GM18511 (cell line): ENCODE measurements at regions not wholly inside any gene's neighbourhood (a gene's known extent, or its start where the extent isn't known, plus 50 kb on each side); places are given as distances from the start of the nearest gene placed in this dataset.

Experiments
- ATAC-seq: cut with Tn5 transposase; IDR thresholded peaks from one replicate; pipeline ENCODE4 v1.9.1; 2021; ENCODE audit warnings: mild to moderate bottlenecking, moderate library complexity; ENCODE audit not compliant: unreplicated experiment

DNA sequence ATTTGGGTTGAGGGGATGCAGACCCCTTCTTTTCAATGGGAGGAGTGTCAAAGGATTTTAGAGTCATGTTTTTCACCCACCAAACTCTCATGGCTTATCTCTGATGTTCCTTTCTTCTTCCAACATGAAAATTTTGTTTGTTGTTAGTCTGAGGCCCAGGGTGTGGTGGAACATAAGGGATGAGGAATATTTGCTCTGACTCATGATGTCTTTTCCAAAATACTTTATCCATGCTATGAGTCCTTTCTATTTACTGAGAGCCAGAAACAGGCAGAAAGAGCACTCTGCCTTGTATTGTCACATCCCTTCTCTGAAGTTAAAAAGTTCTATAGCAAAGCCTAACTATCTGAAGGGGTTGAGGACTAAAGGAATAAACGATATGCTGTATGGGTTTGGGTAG, 61.6 kb upstream of the GYPA start:
- ATAC-seq, result no peak

DNA sequence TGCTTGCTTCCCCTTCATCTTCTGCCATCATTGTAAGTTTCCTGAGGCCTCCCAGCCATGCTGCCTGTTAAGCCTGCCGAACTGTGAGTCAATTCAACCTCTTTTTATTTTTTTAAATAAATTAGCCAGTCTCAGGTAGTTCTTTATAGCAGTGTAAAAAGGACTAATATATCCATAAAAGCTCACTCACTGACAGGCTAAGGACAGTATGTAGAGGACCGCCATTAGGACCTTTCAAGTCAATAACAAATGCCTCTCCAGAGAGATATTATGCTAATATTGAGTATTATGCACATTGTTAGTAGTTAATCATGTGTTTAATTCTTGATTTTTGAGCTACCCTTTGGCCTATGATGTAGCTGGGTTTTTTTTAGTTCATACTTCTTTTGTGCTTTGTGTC, 62.6 kb upstream of the GYPA start:
- ATAC-seq, result no peak

DNA sequence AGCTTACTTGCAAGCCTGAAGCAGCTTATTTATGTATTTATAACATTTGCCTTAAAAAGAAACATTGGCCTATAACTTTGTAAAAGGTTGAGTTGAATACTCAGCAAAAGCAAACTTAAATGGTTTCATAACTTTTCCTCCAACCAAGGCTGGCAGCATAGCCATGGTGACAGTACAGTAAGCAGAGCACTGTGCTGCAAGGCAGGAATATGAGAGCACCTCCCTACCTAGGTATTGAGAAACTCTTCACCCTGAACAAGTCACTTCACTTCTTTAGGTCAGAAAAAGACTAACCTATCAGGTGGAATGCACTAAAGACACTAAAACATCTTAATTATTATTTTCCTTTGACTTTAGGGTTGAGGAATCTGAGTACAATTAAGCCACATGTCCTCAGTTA, 63.9 kb upstream of the GYPA start:
- ATAC-seq, result no peak

DNA sequence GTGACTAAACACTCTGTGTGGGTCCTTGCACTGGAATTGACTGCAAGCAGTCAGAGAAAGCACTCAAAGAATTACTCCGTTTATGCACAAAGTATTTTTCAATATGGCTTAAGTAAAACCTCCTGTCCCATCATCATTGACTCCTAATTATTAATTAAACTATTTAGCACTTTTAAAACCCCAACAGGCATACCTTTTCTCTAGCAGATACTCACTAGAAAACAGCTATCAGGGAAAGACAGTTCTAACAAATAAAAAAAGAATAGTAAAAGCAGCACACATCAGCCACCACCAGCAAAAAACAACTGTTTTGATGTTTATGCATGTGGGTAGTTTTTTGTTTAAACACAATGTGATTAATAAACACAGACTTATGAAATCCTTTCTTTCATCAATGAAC, 66.2 kb upstream of the GYPA start:
- ATAC-seq, result no peak

DNA sequence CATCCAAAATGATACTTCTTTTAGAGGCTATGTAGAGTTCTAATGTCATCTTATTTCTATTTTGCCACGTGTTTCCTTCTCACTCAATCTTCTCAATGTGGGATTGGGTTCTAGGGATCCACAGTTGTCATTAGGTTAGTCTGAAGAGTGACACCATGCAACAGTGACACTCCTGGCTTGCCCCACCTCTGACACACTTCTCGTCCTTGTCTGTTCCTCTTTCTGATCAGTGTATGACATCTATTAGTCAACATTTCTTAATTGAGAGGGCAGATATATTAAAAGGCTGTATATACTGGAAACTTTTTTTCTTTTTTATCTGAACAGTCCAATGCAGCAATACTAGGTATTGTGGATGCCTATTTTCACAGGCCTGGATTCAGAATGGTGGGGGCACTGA, 67.6 kb upstream of the GYPA start:
- no peak for ATAC-seq

DNA sequence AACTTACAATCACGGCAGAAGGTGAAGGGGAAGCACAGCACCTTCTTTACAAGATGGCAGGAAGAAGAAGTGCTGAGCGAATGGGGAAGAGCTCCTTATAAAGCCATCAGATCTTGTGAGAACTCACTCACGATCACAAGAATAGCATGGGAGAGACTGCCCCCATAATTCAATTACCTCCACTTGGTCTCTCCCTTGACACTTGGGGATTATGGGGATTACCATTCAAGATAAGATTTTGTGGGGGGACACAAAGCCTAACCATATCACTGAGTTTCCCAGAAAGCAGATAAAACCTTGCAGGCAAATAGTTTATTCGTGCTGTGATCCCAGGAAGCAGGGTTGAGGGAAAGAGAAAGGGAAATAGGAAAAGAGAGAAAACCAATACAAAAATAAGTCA, 69.0 kb upstream of the GYPA start:
- no peak for ATAC-seq

DNA sequence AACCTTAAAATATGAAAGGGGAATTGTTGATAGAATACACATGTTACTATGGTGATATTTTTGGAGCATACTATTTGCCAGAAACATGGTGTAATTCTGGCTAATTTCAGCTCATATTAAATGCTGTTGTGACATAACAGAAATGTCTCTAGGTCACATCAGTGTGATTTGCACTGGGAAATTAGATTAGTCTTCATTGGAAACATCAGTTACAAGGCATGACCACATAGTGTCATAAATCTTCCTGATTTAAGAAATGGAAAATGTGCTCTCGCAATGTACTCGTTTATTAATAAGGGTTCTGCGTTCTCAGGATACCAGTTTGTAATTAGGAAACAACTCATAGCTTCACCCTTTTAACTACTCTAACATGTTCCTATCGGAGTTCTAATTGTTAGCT, 72.9 kb upstream of the GYPA start:
- ATAC-seq, result no peak

DNA sequence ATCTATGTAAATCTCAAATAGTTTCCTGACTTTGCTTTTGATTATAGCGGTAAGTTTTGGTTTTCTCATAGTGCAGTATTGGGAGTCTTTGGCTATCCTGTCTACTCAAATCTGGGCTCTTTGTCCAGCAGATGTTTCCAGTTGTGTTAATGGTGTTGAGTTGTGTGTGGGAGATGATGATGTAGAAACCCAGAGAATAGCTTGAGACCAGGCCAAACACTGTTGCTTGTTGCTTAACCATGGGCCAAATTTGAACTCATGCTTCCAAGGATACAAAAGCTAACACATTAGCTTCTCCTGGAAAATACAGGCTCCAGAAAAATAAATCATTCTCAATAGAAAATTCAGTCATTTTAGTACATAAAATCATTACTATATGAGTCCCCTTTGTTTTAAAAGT, 82.6 kb upstream of the GYPA start:
- no peak for ATAC-seq

DNA sequence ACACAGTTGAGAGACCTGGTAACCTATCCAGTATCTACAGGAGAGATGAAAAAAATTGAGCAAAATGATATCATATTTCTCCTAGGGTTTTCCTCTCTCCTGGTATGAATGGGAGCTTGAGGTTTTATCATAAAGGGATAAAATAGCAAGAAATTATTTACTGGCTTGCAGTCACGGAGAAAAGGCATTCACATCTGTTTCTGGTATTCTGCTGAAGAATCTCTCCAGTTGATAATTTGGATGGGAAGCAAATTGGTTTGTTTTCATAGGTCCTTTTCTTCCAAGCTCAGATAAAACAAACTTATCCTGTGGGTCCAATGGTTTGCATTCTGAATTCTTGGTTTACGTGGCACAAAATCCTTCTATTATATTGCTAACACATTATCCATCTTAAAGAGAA, 83.1 kb upstream of the GYPA start:
- no peak for ATAC-seq

DNA sequence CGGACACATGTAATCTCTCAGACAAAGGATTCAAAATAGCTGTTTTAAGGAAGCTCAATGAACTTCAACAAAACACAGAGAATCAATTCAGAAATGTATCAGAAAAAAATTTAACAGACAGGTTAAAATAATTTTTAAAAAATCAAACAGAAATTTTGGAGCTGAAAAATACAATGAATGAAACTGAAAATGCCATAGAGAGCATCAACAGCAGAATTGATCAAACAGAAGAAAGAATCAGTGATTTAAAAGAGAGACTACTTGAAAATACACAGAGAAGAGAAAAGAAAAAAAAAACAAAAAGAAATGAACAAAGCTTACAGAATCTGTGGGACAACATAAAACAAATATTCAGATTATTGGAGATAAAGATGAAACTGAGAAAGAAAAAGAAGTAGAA, 118.8 kb upstream of the GYPA start:
- no peak for ATAC-seq

DNA sequence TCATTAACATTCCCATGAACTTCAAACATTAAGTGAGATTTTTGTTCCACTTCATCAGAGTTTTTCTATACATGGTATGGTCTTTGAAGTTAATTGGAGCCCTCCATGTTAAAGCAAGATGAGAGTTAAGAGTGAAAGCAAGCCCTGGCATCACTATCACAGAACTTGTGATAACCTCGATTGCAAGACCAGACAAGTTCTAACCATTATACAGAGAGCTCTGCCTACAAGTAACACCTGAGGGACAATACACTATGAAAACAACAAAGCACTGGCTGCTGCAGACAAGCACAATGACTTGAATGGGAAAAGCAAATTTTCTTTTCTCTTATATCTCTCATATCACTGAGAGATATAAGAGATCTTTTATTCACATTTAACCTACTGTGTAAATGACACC, 126.6 kb upstream of the GYPA start:
- ATAC-seq, result no peak

DNA sequence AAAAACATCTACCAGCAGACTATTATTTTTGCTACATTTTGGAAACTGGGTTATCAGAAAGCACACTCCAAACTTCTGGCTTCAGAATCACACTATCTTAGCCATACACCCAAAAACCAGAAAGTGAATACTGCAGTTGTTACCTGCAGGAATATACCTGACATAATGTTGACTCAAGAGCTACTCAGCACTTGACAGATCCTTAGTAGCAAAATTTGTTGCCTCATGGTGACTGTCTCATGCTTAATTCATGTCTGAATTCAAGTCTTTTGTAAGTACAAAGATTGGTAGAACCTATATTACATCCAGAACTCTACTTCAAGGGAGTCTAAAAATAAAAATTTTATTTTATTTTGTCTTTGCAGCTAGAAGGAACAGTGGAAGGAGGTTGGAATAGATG, 140.2 kb upstream of the GYPA start:
- ATAC-seq, result no peak

DNA sequence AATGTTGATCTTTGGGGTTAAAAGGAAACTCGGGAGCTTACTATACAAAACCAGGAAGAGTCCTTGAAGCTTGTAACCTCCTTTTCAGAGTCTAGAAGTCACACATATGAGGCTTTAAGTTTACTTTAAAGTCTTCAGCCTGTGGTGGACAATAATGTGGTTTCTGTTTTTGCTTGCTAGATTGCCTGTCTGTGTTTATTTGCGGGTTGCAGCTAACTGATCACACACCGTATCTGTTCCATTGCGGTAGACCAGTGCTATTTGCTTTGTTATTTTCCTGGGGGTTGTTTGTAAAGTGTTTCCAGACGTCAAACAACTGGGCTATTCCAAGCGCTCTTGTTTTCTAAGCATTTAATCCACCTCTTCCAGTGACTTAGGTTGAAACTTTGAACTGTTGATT, 143.0 kb upstream of the GYPA start:
- no peak for ATAC-seq

DNA sequence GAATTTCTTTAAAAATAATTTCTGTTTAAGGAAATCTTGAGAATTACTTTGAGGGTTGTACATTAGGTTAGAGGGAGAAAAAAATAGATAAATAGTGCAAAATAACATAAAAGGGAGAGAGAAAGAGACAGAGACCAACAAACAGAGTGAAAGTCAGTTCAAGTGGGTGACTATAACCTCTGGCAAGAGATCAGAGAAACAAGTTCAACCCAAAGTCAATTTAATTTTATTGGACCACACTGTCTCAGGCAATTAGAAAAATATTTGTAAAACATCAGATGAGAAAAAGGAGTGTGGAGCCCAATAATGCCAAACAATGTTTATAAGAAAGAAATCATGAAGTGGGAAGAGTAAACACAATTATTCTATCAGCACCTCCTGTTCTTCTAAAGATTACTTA, 143.5 kb upstream of the GYPA start:
- ATAC-seq, result no peak

DNA sequence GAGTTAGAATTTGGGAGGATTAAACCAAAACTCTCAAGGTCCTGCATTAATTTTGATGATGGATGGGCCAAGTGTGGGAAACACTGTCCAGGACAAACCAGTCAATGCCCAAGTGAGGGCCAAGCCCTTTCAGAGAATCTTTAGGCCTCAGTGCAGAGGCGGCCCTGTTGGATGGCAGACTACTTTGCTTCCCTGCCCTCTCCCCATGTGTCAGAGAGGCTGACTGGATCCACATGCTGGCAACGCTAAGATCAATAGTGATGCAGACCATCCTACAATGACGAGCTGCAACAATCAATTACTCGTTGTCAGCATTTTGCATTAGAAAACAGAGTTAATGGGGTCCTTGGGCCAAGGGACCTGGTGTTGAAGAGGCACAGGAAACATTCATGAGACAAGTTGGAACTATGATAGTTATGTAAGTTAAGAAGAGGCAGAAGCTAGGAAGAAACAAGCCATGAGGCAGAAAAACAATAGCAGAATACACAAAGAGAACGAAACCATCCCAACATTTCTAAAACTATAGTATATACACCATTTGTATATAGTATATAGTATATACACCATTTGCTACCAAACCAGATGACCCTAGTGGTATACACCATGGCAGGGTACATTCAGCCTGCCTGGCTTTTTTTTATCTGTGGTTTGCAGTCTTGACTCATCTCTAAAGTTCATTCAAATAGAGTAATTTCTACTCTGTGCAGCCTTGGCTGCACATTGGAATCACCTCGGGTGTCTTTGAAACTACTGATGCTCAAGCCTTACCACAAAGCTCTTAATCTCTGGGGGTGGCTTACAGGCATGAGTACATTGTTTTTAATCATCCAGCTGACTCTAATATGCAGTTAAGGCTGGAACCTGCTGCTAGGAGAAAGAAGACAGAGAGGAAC, 147.7 kb upstream of the GYPA start:
- peak; percentile 86 for ATAC-seq

DNA sequence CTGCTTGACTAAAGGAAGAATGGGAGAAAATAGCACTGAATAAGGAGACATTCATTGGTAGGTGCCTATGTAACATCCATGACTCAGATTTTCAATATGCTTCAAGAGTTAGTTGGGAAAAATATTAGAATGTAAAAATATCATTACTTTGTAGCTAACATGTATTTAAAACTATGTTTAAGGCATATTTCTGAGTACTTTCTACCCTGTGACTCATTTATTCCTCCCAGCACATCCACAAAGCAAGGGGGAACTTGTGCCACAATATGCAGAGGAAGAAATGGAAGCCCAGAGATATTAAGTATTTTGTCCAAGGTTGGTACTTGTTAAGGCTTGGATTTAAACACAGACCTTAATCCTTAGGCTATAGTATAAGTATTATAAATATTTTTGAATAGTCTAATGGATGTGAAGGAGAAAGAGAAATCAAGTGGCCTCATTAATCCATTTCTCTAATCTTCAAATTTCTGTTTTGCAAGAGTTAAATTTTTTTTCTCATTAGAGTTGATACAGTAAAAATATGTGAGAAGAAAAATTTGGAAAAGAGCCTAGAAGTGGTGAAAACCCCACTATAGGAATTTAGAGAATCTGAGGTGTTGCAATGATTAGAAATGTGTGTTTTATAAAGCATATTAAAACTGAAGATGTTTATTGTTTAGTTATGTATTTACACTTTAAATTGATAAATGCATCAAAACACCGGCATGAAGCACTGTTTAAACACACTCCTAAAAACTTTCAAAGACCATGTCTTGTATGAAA, 149.3 kb upstream of the GYPA start:
- no peak for ATAC-seq

DNA sequence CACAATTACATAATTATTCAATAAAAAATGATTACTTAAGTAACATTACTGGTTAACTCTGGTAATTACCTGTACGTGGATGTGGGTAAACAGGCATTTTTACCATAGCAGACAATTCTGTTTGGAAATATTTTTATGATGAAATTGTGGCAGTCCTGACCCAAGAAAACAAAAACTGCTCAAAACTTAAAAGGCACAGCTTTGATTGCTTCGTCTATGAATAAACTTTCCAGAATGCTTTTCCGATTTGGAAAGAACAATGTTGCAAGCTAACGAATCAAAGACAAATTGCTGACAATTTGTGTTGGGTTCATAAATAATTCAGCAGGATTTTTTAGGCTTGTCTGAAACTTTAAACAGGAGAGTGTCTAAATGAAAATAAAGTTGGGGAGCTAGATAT, 150.6 kb upstream of the GYPA start:
- no peak for ATAC-seq

DNA sequence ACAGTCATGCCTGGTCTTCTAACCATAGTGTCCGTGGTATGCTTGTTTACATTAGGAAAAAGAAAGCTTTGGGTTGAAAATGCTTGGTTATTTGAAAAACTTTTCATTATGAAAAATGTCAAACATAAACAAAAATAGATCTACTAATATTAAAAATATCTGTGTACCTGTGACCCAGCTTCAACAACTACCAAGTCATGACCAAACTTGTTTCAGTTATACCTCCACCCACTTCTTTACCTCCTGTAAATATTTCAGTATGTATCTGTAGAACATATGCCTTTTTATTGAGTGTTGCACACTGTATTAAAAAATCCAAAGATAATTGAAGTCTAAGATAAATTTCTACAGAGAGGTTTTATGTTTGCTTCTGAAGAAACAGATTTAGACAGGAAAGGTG, 153.7 kb upstream of the GYPA start:
- ATAC-seq, result no peak

DNA sequence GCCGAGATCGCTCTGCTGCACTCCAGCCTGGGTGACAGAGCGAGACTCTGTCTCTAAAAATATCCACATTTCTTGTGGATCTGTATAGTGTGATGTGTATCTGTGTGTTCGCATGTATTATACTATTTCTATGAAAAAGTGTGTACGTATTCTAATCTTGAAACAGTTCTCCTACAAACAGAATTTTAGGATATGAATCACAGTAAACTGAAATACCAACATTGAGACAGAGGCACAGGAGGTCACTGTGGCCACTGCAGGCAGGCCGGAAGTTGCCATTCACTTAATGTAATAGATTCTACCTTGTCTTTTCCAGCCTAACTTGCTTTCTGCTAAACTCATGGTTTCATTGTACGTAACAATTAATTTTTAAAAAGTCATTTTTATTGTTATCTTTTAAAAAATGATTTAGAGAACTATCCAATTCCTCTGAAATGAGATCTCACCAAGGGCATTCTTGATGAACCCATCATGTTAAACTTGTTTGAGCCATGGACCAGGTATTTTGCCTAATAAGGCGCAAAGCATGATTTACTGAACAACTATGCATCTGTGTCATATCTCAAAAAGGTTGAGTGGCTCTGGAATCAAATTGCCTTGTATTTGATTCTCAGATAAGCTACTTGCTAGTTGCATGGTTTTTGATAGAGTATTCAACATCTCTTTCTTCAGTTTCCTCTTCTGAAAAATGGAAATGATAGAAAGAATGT, 154.9 kb upstream of the GYPA start:
- ATAC-seq, result no peak

DNA sequence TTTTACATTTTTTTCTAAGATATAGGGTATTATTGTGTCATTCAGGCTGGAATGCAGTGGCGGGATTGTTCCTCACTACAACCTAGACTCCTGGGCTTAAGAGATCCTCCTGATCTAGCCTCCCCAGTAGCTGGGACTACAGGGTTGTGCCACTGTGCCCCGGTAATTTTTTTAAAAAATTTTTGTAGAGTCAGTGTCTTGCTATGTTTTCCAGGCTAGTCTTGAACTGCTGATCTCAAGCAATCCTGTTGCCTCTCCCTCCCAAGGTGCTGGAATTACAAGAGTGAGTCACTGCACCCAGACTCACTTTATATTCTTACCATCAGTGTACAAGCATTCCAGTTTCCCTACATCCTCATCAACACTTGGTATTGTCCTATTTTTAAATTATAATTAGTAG, 156.4 kb upstream of the GYPA start:
- ATAC-seq, result no peak

DNA sequence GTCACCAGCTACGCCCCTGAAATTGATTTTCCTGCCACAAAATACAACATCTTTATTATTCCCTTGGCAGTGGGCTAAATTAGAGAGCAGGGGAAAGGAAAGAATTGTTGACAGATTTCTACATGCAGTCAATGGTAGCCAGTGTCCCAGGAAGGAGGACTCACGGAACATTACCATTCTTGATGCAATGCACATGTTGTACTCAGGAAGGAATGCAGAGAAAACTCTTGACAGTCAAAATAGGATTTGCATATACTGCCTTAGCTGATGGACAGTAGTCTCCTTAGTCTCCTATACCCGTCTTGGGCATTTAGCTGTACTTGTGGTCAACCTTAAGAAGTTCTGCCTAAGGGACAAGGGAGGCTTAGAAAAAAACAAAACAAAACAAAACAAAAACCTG, 158.0 kb upstream of the GYPA start:
- no peak for ATAC-seq

DNA sequence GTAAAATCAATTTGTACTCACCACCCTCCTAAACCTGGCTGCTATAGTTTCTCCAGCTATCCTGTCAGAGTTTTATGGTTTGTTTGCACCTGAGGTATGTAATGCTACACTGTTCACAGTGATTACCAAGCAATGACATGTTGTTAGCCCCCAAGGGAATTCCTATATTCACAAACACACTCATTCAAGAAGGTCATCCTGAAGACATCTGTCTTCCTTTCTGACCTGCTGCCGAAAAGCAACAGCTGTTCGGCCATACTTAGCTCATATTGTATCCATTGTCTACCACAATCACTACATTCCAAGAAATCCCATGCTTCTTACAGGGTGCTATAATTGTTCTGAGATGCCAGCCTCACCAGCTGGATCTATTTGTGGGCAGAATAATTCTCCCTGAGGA, 160.1 kb upstream of the GYPA start:
- ATAC-seq, result no peak
